IMR-90 (cell line): ENCODE measurements at regions not wholly inside any gene's neighbourhood (a gene's known extent, or its start where the extent isn't known, plus 50 kb on each side); places are given as distances from the start of the nearest gene placed in this dataset.

ENCODE experiments used
- ATAC-seq: fragments of 200-7000 bp; cut with Tn5 transposase; 2 replicates; pipeline ENCODE4 v1.9.1; 2020; ENCODE audit warnings: low read depth, mild to moderate bottlenecking, moderate library complexity
- BruUV-seq: library from RNA; stranded (reverse); fragments of 400-500 nt; replicated peaks from 2 replicates; lab custom pipeline; 2021; lab: Mats Ljungman, UMichigan
- CTCF ChIA-PET: fragments of 300-600 bp; formaldehyde crosslinking; extraction: SDS; loops from one replicate; lab custom pipeline; 2021; ENCODE audit warnings: antibody characterized with exemption; lab: Yijun Ruan, JAX
- POLR2A ChIA-PET: fragments of 300-600 bp; sonication (Branson Sonifier 250); formaldehyde crosslinking; loops from one replicate; lab custom pipeline; 2022; ENCODE audit warnings: antibody characterized with exemption; ENCODE audit not compliant: unreplicated experiment; lab: Charles Lee
- DNase-seq: peaks from one replicate; pipeline ENCODE4 v3.0.0; 2013
- H2AFZ ChIP-seq: replicated peaks from 2 replicates; pipeline ENCODE3; 2013; ENCODE audit warnings: low read length, mild to moderate bottlenecking; ENCODE audit not compliant: poor library complexity
- H2AK5ac ChIP-seq: 2 replicates; pipeline ENCODE4 v1.6.1; 2013; ENCODE audit warnings: low read depth, low read length, inconsistent platforms
- H2AK9ac ChIP-seq: replicated peaks from 2 replicates; pipeline ENCODE3; 2013; ENCODE audit warnings: mild to moderate bottlenecking, low read depth, low read length, moderate library complexity; ENCODE audit not compliant: poor library complexity
- H2BK120ac ChIP-seq: 2 replicates; pipeline ENCODE4 v1.6.1; 2013; ENCODE audit warnings: low read depth, low read length, inconsistent platforms
- H2BK15ac ChIP-seq: 3 replicates; pipeline ENCODE4 v1.6.1; 2013; ENCODE audit warnings: low read depth, low read length, inconsistent platforms
- H2BK20ac ChIP-seq: 2 replicates; pipeline ENCODE4 v1.6.1; 2013; ENCODE audit warnings: low read depth, mild to moderate bottlenecking, inconsistent platforms, low read length, moderate library complexity
- H2BK5ac ChIP-seq: 2 replicates; pipeline ENCODE4 v1.6.1; 2013; ENCODE audit warnings: mild to moderate bottlenecking, low read depth, low read length, inconsistent platforms; ENCODE audit not compliant: poor library complexity, severe bottlenecking
- H3K14ac ChIP-seq: replicated peaks from 2 replicates; pipeline ENCODE4 v1.6.1; 2013; ENCODE audit warnings: low read depth, low read length, inconsistent platforms
- H3K18ac ChIP-seq: 2 replicates; pipeline ENCODE4 v1.6.1; 2013; ENCODE audit warnings: low read depth, low read length, control low read depth
- H3K23ac ChIP-seq: 2 replicates; pipeline ENCODE4 v1.6.1; 2013; ENCODE audit warnings: low read depth, low read length, inconsistent platforms
- H3K27ac ChIP-seq: 2 replicates; pipeline ENCODE4 v1.5.1; 2013; ENCODE audit warnings: mild to moderate bottlenecking, control low read depth, low read length; ENCODE audit not compliant: insufficient read depth
- H3K27me3 ChIP-seq: 2 replicates; pipeline ENCODE4 v1.6.1; 2013; ENCODE audit warnings: low read length; ENCODE audit not compliant: control insufficient read depth, insufficient read depth
- H3K36me3 ChIP-seq: 2 replicates; pipeline ENCODE4 v1.6.1; 2013; ENCODE audit warnings: low read length, mixed read lengths; ENCODE audit not compliant: control insufficient read depth, insufficient read depth
- H3K4ac ChIP-seq: 2 replicates; pipeline ENCODE4 v1.6.1; 2013; ENCODE audit warnings: low read depth, low read length, inconsistent platforms
- H3K4me1 ChIP-seq: 2 replicates; pipeline ENCODE4 v1.6.1; 2013; ENCODE audit warnings: low read length, mixed read lengths; ENCODE audit not compliant: control insufficient read depth, insufficient read depth
- H3K4me2 ChIP-seq: 2 replicates; pipeline ENCODE4 v1.6.1; 2013; ENCODE audit warnings: low read depth, mild to moderate bottlenecking, control low read depth, low read length, moderate library complexity
- H3K4me3 ChIP-seq: 2 replicates; pipeline ENCODE4 v1.5.1; 2013; ENCODE audit warnings: low read depth, mild to moderate bottlenecking, control low read depth, low read length, moderate library complexity; ENCODE audit not compliant: insufficient read depth
- H3K56ac ChIP-seq: 2 replicates; pipeline ENCODE4 v1.6.1; 2013; ENCODE audit warnings: low read length, inconsistent platforms; ENCODE audit not compliant: insufficient read depth; ENCODE audit errors: extremely low read depth
- H3K79me1 ChIP-seq, 2 experiments: 2 replicates each; pipeline ENCODE4 v1.6.1; 2013; ENCODE audit warnings: low read length in 2 of 2, inconsistent platforms in 1 of 2, low read depth in 1 of 2
- H3K9ac ChIP-seq: 2 replicates; pipeline ENCODE4 v1.6.1; 2013; ENCODE audit warnings: low read depth, low read length, control low read depth
- H3K9me1 ChIP-seq: 2 replicates; pipeline ENCODE4 v1.6.1; 2013; ENCODE audit warnings: low read length, inconsistent platforms; ENCODE audit not compliant: insufficient read depth
- H3K9me3 ChIP-seq: 2 replicates; pipeline ENCODE4 v1.6.1; 2013; ENCODE audit warnings: low read length; ENCODE audit not compliant: control insufficient read depth, insufficient read depth
- H4K20me1 ChIP-seq: 2 replicates; pipeline ENCODE4 v1.6.1; 2013; ENCODE audit warnings: low read length, inconsistent platforms; ENCODE audit not compliant: insufficient read depth
- H4K5ac ChIP-seq: 2 replicates; pipeline ENCODE4 v1.6.1; 2013; ENCODE audit warnings: mild to moderate bottlenecking, low read depth, low read length, control low read depth
- H4K8ac ChIP-seq, 2 experiments: 2 replicates each; pipeline ENCODE4 v1.6.1; 2013; ENCODE audit warnings: low read depth in 2 of 2, low read length in 2 of 2, control low read depth in 1 of 2, inconsistent platforms in 1 of 2
- H4K91ac ChIP-seq: 2 replicates; pipeline ENCODE4 v1.6.1; 2013; ENCODE audit warnings: low read depth, low read length, inconsistent platforms; ENCODE audit not compliant: insufficient read depth
- MAZ ChIP-seq: IDR thresholded peaks from 2 replicates; pipeline ENCODE4 v1.6.1; 2012; ENCODE audit warnings: low read depth, mild to moderate bottlenecking, low read length, improper control_type of control experiment, moderate library complexity, borderline replicate concordance
- MXI1 ChIP-seq: IDR thresholded peaks from 2 replicates; pipeline ENCODE4 v1.6.1; 2012; ENCODE audit warnings: low read depth, mild to moderate bottlenecking, low read length, moderate library complexity, borderline replicate concordance
- RAD21 ChIP-seq: IDR thresholded peaks from 2 replicates; pipeline ENCODE4 v1.6.1; 2012; ENCODE audit warnings: low read length, improper control_type of control experiment
- RCOR1 ChIP-seq: IDR thresholded peaks from 2 replicates; pipeline ENCODE4 v1.6.1; 2012; ENCODE audit warnings: mild to moderate bottlenecking, low read length, improper control_type of control experiment; ENCODE audit not compliant: insufficient replicate concordance
- RFX5 ChIP-seq: IDR thresholded peaks from 2 replicates; pipeline ENCODE4 v1.8.0; 2012; ENCODE audit warnings: low read depth, mild to moderate bottlenecking, low read length, moderate library complexity
- WGBS, 2 experiments: methylation state at CpG; one replicate each; pipeline versions ENCODE4 v1.1.5 to v1.1.7; 2013; ENCODE audit warnings: missing lambda C conversion rate in 2 of 2; ENCODE audit not compliant: insufficient read length in 1 of 2; ENCODE audit errors: extremely low coverage in 2 of 2; 5-methylcytosine and 5-hydroxymethylcytosine counted together
- dilution Hi-C: fragments of 300-500 bp; cut with HindIII; formaldehyde crosslinking; loops from one replicate; pipeline ENCODE4 v1.14.3; 2018; ENCODE audit warnings: low sequenced_read_pairs; ENCODE audit not compliant: unreplicated experiment
- in situ Hi-C: fragments of 300-500 bp; cut with MboI; formaldehyde crosslinking; loops from 3 replicates; pipeline ENCODE4 v1.14.3; 2019; ENCODE audit warnings: low sequenced_read_pairs, inconsistent platforms, mixed read lengths
- intact Hi-C: fragments of 100-400 bp; cut with micrococcal nuclease; formaldehyde crosslinking; loops from 2 replicates; pipeline ENCODE4 v1.10.0; 2022
- TF ChIP-seq, protein P1 (sequence below): fragments of 150-350 bp; IDR thresholded peaks from 2 replicates; pipeline ENCODE4 v1.6.1; 2017; ENCODE audit warnings: mild to moderate bottlenecking, antibody characterized with exemption, low read length, low read depth
- TF ChIP-seq, protein P2 (sequence below): fragments of 150-350 bp; IDR thresholded peaks from 2 replicates; pipeline ENCODE4 v1.6.1; 2016; ENCODE audit warnings: low read depth, mild to moderate bottlenecking, low read length, moderate library complexity, borderline replicate concordance
- TF ChIP-seq, protein P3 (sequence below): conservative IDR thresholded peaks from 2 replicates; pipeline ENCODE4 v1.5.1; 2012; ENCODE audit warnings: mild to moderate bottlenecking, low read depth, low read length, improper control_type of control experiment

DNA sequence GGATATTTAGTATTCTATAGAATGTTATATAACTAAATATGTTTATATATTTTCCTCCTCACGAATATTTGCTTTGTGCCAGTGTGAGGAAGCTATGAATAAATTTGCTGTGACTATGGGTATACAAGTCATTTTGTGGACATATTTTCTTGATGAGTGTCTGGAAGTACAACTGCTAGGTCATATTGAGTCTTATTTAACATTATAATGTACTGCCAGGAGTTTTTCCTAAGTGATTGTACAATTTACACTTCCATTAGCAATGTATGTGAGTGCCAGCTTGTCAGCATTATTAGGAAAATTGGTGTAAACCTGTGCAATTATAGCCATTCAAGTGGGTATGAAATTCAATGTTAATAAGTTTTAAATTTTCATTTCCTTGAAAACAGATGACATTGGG lies 1328.9 kb upstream of the TMEFF2 start:
- Histone ChIP-seq H2BK5ac (no peak overlapping the region), H3K23ac (no peak overlapping the region), H2AK5ac (no peak overlapping the region), H2AFZ (no peak overlapping the region), H3K4me3 (no peak overlapping the region), H4K91ac (no peak overlapping the region), H4K5ac (no peak overlapping the region), H4K8ac (no peak overlapping the region), H2BK15ac (no peak overlapping the region), H2BK120ac (no peak overlapping the region), H2BK20ac (no peak overlapping the region), H2AK9ac (no peak overlapping the region), H3K9ac (no peak overlapping the region), H3K4me1 (no peaks in the 10 kb centered on the region), H3K27me3 (no peaks in the 10 kb centered on the region), H3K9me3 (0 out of 2 replicates have a peak, but pooled peaks cover 2% of the 10 kb centered on the region), H3K4ac (no peak overlapping the region), H3K27ac (no peak overlapping the region), H3K56ac (no peak overlapping the region), H3K79me1 (no peaks in the 10 kb centered on the region), H3K18ac (no peak overlapping the region), H4K20me1 (no peaks in the 10 kb centered on the region), H3K4me2 (no peak overlapping the region), H3K36me3 (no peaks in the 10 kb centered on the region), H3K9me1 (no peaks in the 10 kb centered on the region), H3K14ac (no peak overlapping the region)
- no peak for DNase-seq
- dilution Hi-C loops: no loop called here
- no TSS peak for BruUV-seq
- no CpG with 5 or more reads among the region's 1 CpG for WGBS, 2 experiments
- ChIA-PET CTCF (no interaction called here), POLR2A (no interaction called here)
- in situ Hi-C loops: no loop called here
- TF ChIP-seq, protein P1, sequence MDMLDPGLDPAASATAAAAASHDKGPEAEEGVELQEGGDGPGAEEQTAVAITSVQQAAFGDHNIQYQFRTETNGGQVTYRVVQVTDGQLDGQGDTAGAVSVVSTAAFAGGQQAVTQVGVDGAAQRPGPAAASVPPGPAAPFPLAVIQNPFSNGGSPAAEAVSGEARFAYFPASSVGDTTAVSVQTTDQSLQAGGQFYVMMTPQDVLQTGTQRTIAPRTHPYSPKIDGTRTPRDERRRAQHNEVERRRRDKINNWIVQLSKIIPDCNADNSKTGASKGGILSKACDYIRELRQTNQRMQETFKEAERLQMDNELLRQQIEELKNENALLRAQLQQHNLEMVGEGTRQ: no peak
- TF ChIP-seq RCOR1: no peak
- no peak for TF ChIP-seq MXI1
- TF ChIP-seq RAD21: no peak
- TF ChIP-seq, protein P2, sequence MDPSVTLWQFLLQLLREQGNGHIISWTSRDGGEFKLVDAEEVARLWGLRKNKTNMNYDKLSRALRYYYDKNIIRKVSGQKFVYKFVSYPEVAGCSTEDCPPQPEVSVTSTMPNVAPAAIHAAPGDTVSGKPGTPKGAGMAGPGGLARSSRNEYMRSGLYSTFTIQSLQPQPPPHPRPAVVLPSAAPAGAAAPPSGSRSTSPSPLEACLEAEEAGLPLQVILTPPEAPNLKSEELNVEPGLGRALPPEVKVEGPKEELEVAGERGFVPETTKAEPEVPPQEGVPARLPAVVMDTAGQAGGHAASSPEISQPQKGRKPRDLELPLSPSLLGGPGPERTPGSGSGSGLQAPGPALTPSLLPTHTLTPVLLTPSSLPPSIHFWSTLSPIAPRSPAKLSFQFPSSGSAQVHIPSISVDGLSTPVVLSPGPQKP: no peak
- TF ChIP-seq RFX5: no peak
- TF ChIP-seq, protein P3, sequence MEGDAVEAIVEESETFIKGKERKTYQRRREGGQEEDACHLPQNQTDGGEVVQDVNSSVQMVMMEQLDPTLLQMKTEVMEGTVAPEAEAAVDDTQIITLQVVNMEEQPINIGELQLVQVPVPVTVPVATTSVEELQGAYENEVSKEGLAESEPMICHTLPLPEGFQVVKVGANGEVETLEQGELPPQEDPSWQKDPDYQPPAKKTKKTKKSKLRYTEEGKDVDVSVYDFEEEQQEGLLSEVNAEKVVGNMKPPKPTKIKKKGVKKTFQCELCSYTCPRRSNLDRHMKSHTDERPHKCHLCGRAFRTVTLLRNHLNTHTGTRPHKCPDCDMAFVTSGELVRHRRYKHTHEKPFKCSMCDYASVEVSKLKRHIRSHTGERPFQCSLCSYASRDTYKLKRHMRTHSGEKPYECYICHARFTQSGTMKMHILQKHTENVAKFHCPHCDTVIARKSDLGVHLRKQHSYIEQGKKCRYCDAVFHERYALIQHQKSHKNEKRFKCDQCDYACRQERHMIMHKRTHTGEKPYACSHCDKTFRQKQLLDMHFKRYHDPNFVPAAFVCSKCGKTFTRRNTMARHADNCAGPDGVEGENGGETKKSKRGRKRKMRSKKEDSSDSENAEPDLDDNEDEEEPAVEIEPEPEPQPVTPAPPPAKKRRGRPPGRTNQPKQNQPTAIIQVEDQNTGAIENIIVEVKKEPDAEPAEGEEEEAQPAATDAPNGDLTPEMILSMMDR: no peak
- TF ChIP-seq MAZ: no peak
- intact Hi-C loops: no loop called here
- no peak for ATAC-seq
